ENCODE measurements at regions not wholly inside any gene's neighbourhood (a gene's known extent, or its start where the extent isn't known, plus 50 kb on each side); places are given as distances from the start of the nearest gene placed in this dataset.

DNA sequence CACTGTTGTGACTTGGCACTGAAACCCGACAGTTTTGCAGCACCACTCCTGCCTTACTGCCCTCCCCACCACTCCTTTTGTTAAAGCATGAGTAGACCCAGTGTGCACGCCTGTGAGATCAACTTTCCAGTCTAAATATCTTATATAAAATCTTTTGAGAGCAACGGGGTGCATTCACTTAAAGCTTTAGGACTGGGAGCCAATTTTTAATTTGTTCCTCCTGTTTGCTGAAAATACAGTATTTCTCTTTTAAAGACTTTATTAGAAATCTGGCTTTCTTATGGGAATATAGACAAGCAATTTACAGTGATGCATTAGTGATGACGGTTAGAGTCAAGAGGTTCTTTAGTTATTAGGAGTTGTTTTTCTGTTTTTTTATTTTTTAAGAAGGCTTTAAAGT is 397.5 kb downstream of the TMEM167A start:
- DNase-seq (ENCODE audit: insufficient read length, low spot score) = no peak
- no peak for TF ChIP-seq POU2F2 (IDR thresholded peaks at IDR 0.05; ENCODE audit: low read depth, low read length)
- no peak for TF ChIP-seq POLR2AphosphoS5 (IDR thresholded peaks at IDR 0.05; ENCODE audit: low read depth, low read length)
- no peak for TF ChIP-seq TAF1 (IDR thresholded peaks at IDR 0.05; ENCODE audit: low read depth, low read length)
- no peak for TF ChIP-seq POLR2A (IDR thresholded peaks at IDR 0.05; ENCODE audit: low read depth, low read length)
- TF ChIP-seq PAX5 (IDR thresholded peaks at IDR 0.05; ENCODE audit: insufficient read depth, low read length, severe bottlenecking) = no peak
- no peak for TF ChIP-seq SPI1 (IDR thresholded peaks at IDR 0.05; ENCODE audit: low read depth, low read length)
- FAIRE-seq = no peak

DNA sequence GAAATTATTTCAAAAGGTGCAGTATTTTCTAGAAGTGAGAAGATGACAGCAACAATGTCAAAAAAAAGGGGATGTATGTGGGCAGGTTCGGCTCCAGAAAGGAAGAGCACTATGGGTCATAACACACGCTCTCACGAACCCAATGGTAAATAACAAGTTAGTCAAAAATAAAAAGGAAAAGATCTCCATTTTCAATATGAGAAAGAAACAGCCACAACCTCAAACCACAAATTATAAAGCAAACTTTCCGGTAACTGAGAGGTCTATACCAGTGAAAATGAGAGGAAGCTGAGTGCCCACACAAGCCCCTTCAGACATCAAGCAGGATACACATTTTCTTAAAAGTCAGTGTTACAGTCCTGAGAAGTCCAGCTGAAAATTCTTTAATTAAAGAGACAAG is 398.5 kb upstream of the RPS23 start:
- DNase-seq (ENCODE audit: insufficient read length, low spot score) (no peak), FAIRE-seq (no peak)
- 0 out of 2 replicates have a peak, but pooled peaks have one; percentile 6 for TF ChIP-seq SPI1 (IDR thresholded peaks at IDR 0.05; ENCODE audit: low read depth, low read length)
- no peak for TF ChIP-seq POU2F2 (IDR thresholded peaks at IDR 0.05; ENCODE audit: low read depth, low read length)
- TF ChIP-seq PAX5 (IDR thresholded peaks at IDR 0.05; ENCODE audit: insufficient read depth, low read length, severe bottlenecking) = no peak
- TF ChIP-seq POLR2AphosphoS5 (IDR thresholded peaks at IDR 0.05; ENCODE audit: low read depth, low read length) = no peak
- no peak for TF ChIP-seq TAF1 (IDR thresholded peaks at IDR 0.05; ENCODE audit: low read depth, low read length)
- no peak for TF ChIP-seq POLR2A (IDR thresholded peaks at IDR 0.05; ENCODE audit: low read depth, low read length)

DNA sequence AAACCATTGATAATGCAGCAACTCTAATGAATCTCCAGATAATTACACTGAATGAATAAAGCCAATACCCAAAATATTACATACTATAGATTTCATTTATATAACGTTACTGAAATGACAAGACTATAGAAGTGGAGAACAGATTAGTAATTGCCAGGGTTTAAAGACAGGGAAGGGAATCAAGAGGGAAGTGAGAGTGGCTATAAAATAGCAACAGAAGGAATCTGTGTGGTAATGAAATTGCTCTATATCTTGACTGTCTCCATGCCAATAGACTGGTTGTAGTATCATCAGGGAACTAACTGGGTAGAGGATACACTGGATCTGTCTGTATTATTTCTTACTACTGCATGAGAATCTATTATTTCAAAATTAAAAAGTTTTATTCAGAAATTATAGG is 396.5 kb upstream of the RPS23 start:
- TF ChIP-seq POU2F2 (IDR thresholded peaks at IDR 0.05; ENCODE audit: low read depth, low read length) = no peak
- TF ChIP-seq PAX5 (IDR thresholded peaks at IDR 0.05; ENCODE audit: insufficient read depth, low read length, severe bottlenecking) = no peak
- TF ChIP-seq POLR2A (IDR thresholded peaks at IDR 0.05; ENCODE audit: low read depth, low read length) = no peak
- TF ChIP-seq SPI1 (IDR thresholded peaks at IDR 0.05; ENCODE audit: low read depth, low read length) = no peak
- no peak for TF ChIP-seq TAF1 (IDR thresholded peaks at IDR 0.05; ENCODE audit: low read depth, low read length)
- TF ChIP-seq POLR2AphosphoS5 (IDR thresholded peaks at IDR 0.05; ENCODE audit: low read depth, low read length) = no peak
- FAIRE-seq (no peak), DNase-seq (ENCODE audit: insufficient read length, low spot score) (no peak)

DNA sequence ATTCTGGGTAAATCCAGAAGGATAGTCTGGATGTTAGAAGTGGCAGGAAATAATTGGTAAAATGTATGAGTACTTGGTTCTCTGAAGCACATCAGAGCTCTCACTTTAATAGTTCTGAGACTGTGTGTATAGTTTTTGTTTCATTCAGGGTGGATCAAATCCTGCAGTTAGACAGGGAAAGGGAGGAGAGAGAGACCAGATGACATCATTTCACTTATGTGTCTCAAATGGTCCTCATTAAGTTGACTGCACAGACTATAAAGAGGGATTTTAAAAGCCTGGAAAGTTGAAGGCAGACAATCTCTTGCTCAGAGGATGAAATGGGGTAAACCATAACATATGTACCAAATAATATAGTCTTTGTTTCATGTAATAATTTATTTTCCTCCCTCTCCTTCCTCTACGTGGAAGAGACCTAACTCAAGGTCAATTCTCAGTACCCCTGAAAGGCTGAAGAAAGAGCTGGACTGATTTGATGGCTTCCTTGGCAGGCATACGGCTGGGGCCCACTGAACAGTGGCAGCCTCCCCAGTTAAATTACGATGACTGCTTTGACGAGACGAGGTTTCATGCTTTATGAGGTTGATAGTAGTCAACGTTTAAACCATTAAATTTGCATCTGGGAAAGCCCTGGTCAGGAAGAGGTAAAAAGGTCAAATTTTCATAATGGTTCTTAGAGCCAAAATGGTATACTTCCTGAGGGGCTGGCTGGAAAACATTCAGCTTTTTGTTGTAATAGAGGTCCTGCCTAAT is 395.1 kb upstream of the RPS23 start:
- FAIRE-seq (no peak), DNase-seq (ENCODE audit: insufficient read length, low spot score) (no peak)
- TF ChIP-seq POU2F2 (IDR thresholded peaks at IDR 0.05; ENCODE audit: low read depth, low read length) (no peak), SPI1 (IDR thresholded peaks at IDR 0.05; ENCODE audit: low read depth, low read length) (no peak), POLR2A (IDR thresholded peaks at IDR 0.05; ENCODE audit: low read depth, low read length) (no peak), PAX5 (IDR thresholded peaks at IDR 0.05; ENCODE audit: insufficient read depth, low read length, severe bottlenecking) (no peak), POLR2AphosphoS5 (IDR thresholded peaks at IDR 0.05; ENCODE audit: low read depth, low read length) (no peak), TAF1 (IDR thresholded peaks at IDR 0.05; ENCODE audit: low read depth, low read length) (no peak)

DNA sequence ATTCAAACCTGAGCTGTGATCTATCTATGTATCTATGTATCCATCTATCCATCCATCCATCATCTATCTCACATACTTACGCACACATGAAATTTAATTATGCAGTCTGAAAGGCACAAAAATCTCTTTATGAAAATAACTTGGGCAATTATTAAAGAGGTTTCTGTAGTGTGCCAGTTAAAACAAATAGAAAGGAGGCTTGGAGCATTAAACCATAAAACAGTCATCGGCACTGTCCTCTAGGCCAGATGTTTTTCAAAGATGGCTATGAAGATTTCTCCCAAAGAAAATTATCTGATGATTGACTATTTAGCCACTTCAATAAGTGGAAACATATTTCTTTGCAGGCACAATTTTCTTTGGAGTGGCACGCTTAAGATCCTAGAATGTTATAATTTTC is 392.5 kb upstream of the RPS23 start:
- TF ChIP-seq POU2F2 (IDR thresholded peaks at IDR 0.05; ENCODE audit: low read depth, low read length) (no peak), PAX5 (IDR thresholded peaks at IDR 0.05; ENCODE audit: insufficient read depth, low read length, severe bottlenecking) (no peak)
- no peak for DNase-seq (ENCODE audit: insufficient read length, low spot score)
- FAIRE-seq = no peak

- no peak for DNase-seq (ENCODE audit: insufficient read length, low spot score)
- no peak for FAIRE-seq
- TF ChIP-seq TAF1 (IDR thresholded peaks at IDR 0.05; ENCODE audit: low read depth, low read length) (no peak), PAX5 (IDR thresholded peaks at IDR 0.05; ENCODE audit: insufficient read depth, low read length, severe bottlenecking) (no peak), POU2F2 (IDR thresholded peaks at IDR 0.05; ENCODE audit: low read depth, low read length) (no peak), SPI1 (IDR thresholded peaks at IDR 0.05; ENCODE audit: low read depth, low read length) (no peak), POLR2AphosphoS5 (IDR thresholded peaks at IDR 0.05; ENCODE audit: low read depth, low read length) (no peak), POLR2A (IDR thresholded peaks at IDR 0.05; ENCODE audit: low read depth, low read length) (no peak)
Measured at GRCh38 chr5:82669720-82670119, 391.6 kb upstream of the RPS23 start.

- TF ChIP-seq SPI1 (IDR thresholded peaks at IDR 0.05; ENCODE audit: low read depth, low read length) (no peak), TAF1 (IDR thresholded peaks at IDR 0.05; ENCODE audit: low read depth, low read length) (no peak), PAX5 (IDR thresholded peaks at IDR 0.05; ENCODE audit: insufficient read depth, low read length, severe bottlenecking) (no peak), POLR2A (IDR thresholded peaks at IDR 0.05; ENCODE audit: low read depth, low read length) (no peak), POU2F2 (IDR thresholded peaks at IDR 0.05; ENCODE audit: low read depth, low read length) (no peak)
- FAIRE-seq = no peak
- DNase-seq (ENCODE audit: insufficient read length, low spot score) = no peak
Measured at GRCh38 chr5:82666312-82666711, 388.2 kb upstream of the RPS23 start.

DNA sequence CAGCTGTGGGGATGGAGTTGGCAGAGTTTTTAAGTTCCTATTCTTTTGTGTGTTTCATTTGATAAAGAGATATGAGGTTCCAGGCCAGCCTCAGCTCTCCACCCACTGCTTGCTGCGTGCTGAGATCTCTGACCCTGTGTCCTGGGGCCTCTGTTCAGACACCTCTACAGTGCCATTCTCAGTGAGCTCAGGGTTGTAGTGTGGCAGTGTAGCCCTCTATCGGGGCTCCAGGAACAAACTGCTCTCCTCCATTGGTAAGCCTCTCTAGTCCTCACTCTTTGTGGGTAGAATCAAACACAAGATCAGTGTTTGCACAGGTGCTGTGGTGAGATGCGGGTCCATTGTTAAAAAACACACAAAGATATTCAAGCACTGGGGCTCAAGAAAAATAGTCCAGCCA is 386.6 kb upstream of the RPS23 start:
- DNase-seq (ENCODE audit: insufficient read length, low spot score) = no peak
- TF ChIP-seq SPI1 (IDR thresholded peaks at IDR 0.05; ENCODE audit: low read depth, low read length) (no peak), POLR2AphosphoS5 (IDR thresholded peaks at IDR 0.05; ENCODE audit: low read depth, low read length) (no peak), POLR2A (IDR thresholded peaks at IDR 0.05; ENCODE audit: low read depth, low read length) (no peak), PAX5 (IDR thresholded peaks at IDR 0.05; ENCODE audit: insufficient read depth, low read length, severe bottlenecking) (no peak)
- FAIRE-seq = no peak

DNA sequence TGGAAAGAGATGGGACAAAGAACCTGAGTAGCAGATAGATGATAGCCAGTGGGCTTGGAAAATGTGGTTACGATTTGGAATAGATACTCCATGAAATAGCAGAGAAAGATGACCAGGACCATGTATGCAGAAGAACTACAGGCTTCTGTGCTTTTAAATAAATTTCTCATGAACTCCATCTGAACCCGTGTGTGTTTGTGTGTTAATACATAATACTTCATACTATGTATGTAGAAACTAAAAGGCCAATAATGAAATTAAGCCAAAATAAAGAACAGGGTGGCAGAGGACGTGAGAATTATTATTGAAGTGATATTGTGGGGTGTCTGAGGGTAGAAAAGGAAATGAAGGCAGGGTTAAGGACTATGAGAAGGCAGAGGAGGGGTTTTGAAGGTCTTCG is 385.1 kb upstream of the RPS23 start:
- DNase-seq (ENCODE audit: insufficient read length, low spot score) = no peak
- TF ChIP-seq POU2F2 (IDR thresholded peaks at IDR 0.05; ENCODE audit: low read depth, low read length) (no peak), POLR2AphosphoS5 (IDR thresholded peaks at IDR 0.05; ENCODE audit: low read depth, low read length) (no peak), PAX5 (IDR thresholded peaks at IDR 0.05; ENCODE audit: insufficient read depth, low read length, severe bottlenecking) (no peak), TAF1 (IDR thresholded peaks at IDR 0.05; ENCODE audit: low read depth, low read length) (no peak), SPI1 (IDR thresholded peaks at IDR 0.05; ENCODE audit: low read depth, low read length) (no peak), POLR2A (IDR thresholded peaks at IDR 0.05; ENCODE audit: low read depth, low read length) (no peak)
- FAIRE-seq = no peak

GRCh38 chr5:82662340-82662739 is 384.2 kb upstream of the RPS23 start:
- DNase-seq (ENCODE audit: insufficient read length, low spot score) (no peak), FAIRE-seq (no peak)
- TF ChIP-seq PAX5 (IDR thresholded peaks at IDR 0.05; ENCODE audit: insufficient read depth, low read length, severe bottlenecking) (no peak), POU2F2 (IDR thresholded peaks at IDR 0.05; ENCODE audit: low read depth, low read length) (no peak), SPI1 (IDR thresholded peaks at IDR 0.05; ENCODE audit: low read depth, low read length) (no peak), POLR2A (IDR thresholded peaks at IDR 0.05; ENCODE audit: low read depth, low read length) (no peak), POLR2AphosphoS5 (IDR thresholded peaks at IDR 0.05; ENCODE audit: low read depth, low read length) (no peak), TAF1 (IDR thresholded peaks at IDR 0.05; ENCODE audit: low read depth, low read length) (no peak)
